ENCODE measurements at regions not wholly inside any gene's neighbourhood (a gene's known extent, or its start where the extent isn't known, plus 50 kb on each side); places are given as distances from the start of the nearest gene placed in this dataset.

GRCh38 chr6:91328241-91328640, 741.4 kb upstream of the MAP3K7 start:
- no peak overlapping the region for H2BK20ac ChIP-seq (ENCODE audit: low read depth, low read length, poor library complexity, severe bottlenecking)
- no peak overlapping the region for H2AK5ac ChIP-seq (ENCODE audit: insufficient read length, low read length)
- no peak overlapping the region for H2AFZ ChIP-seq (ENCODE audit: low read length)
- H3K4me1 ChIP-seq (ENCODE audit: insufficient read depth, low read length): no peaks in the 10 kb centered on the region
- no peak overlapping the region for H3K14ac ChIP-seq (ENCODE audit: insufficient read depth, low read length)
- no peak overlapping the region for H2BK120ac ChIP-seq (ENCODE audit: low read depth, low read length, poor library complexity, severe bottlenecking)
- H2BK15ac ChIP-seq (ENCODE audit: low read depth, low read length): no peak overlapping the region
- H3K23me2 ChIP-seq (ENCODE audit: insufficient read length, low read depth, low read length, poor library complexity, severe bottlenecking): no peaks in the 10 kb centered on the region
- no peak overlapping the region for H3K4ac ChIP-seq (ENCODE audit: low read depth, low read length)
- no peak overlapping the region for H3K27ac Mint-ChIP-seq
- no peaks in the 10 kb centered on the region for H4K20me1 ChIP-seq (ENCODE audit: control insufficient read depth, insufficient read depth, insufficient read length)
- H3K79me1 ChIP-seq (ENCODE audit: insufficient read depth, low read depth, low read length, poor library complexity, severe bottlenecking): no peaks in the 10 kb centered on the region
- H3K27me3 ChIP-seq (ENCODE audit: insufficient read depth, low read length): no peaks in the 10 kb centered on the region
- H4K8ac ChIP-seq (replicated peaks; ENCODE audit: insufficient read length, low read depth, low read length): no peak overlapping the region
- H3K36me3 Mint-ChIP-seq (ENCODE audit: insufficient read depth in 1 of 3, low read depth in 3 of 3): no peaks in the 10 kb centered on the region
- no peak overlapping the region for H3K9ac ChIP-seq (ENCODE audit: extremely low read depth, insufficient read length, low read length)
- H3K79me2 ChIP-seq (ENCODE audit: insufficient read depth, low read length): no peaks in the 10 kb centered on the region
- H3K4me3 Mint-ChIP-seq: no peak overlapping the region
- H4K91ac ChIP-seq (ENCODE audit: insufficient read length, low read depth, low read length): no peak overlapping the region
- H3K23ac ChIP-seq (ENCODE audit: insufficient read length, low read depth, low read length): no peak overlapping the region
- no peak overlapping the region for H2BK12ac ChIP-seq (ENCODE audit: insufficient read length, low read depth, low read length)
- DNase-seq: no peak
- no peak overlapping the region for H3K56ac ChIP-seq (ENCODE audit: insufficient read length, low read depth, low read length)
- H3K4me1 Mint-ChIP-seq: peaks cover 8 to 15% of the 10 kb centered on the region in 2 experiments
- H3K9me3 ChIP-seq (ENCODE audit: control insufficient read depth, low read depth, low read length): no peaks in the 10 kb centered on the region
- no peak overlapping the region for H4K5ac ChIP-seq (ENCODE audit: insufficient read length, low read depth, low read length)
- H3K27me3 Mint-ChIP-seq (ENCODE audit: low read depth): peaks cover 22% of the 10 kb centered on the region
- no peak overlapping the region for H3K18ac ChIP-seq (ENCODE audit: insufficient read length, low read depth, low read length)
- H3K9me3 Mint-ChIP-seq: no peaks in the 10 kb centered on the region
- H3K4me2 ChIP-seq (ENCODE audit: insufficient read depth, insufficient read length, low read length): no peak overlapping the region
- no CpG with 5 or more reads among the region's 3 CpGs for WGBS (ENCODE audit: extremely low coverage, insufficient read length, low lambda C conversion rate)
- no peak overlapping the region for H3K27ac ChIP-seq (ENCODE audit: insufficient read length, low read depth, low read length)
- no peak overlapping the region for H2BK5ac ChIP-seq (ENCODE audit: insufficient read length, low read length)
- no peak overlapping the region for H3T11ph ChIP-seq (ENCODE audit: low read length)
- no peak for TF ChIP-seq CTCF (conservative IDR thresholded peaks at IDR 0.05)

Measured in H9 (cell line).